ENCODE measurements at regions not wholly inside any gene's neighbourhood (a gene's known extent, or its start where the extent isn't known, plus 50 kb on each side); places are given as distances from the start of the nearest gene placed in this dataset.
"Not testable (repeated sequence)": the region's sequence is repeated elsewhere in the genome, so short reads cannot be mapped to it uniquely, and the experiment has no call there.

DNA sequence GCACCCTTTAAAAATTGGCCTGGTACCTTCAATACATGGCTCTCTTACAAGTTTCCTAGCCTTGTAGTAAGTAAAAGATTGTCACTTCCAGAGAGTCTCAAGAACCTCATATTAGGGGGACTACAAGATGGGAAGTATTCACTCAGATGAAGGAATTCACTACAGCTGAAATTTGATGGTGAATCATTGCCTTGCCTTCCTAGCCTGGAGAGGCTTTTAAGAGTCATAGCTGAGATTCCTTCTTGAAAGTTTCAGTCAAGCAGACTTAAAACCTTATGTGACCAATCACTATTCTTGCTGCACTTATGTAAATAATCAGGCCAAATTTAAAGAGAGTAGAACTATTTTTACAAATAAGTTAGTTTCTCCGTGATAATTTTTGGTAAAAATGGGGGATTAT lies 451.6 kb downstream of the TRHDE start:
- DNase-seq (ENCODE audit: low read depth in 3 of 3, low spot score in 2 of 3) = no peak

DNA sequence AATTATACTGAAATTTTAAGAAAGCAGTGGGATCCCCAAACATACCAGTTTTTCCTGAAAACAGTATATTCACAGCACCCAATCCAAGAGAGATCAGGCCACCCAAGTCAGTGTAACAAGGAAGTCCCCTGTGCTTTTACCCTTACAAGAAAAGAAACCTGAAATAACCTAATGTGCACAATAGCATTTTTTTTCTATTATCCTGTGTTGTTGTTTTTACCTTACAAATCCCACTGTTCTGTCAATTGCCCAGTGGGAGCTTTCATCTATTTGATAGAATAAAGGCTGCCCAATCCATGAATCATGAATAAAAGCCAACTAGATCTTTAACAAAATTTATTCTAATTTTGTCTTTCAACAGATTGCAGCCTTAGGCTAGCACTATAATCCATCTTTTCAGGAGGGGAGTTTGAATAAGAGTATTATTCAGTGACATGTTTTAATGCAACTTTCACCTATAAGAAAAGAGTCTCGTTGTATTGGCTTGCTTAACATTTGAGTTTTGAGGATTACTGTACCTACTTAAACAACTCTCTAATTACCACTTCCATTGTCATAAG lies 457.4 kb downstream of the TRHDE start:
- no peak for DNase-seq (ENCODE audit: low read depth in 3 of 3, low spot score in 2 of 3)

DNA sequence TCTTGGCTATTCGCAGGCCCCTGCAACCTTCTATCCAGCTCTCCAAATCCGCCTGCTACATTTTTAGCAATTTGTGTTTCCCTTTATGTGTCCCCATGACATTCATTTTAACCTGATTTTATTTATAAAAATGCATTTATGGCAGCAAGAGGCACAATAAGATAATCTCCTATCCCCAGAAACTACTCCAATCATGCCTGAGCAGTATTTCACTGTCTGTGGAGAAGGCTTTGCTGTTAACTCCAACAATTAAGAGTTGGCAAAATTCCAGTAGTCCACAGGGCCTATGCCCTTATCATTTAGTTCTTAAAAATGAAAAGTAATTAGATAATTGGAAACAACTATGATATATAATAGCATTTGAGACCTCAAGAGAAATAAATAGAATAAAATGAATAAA lies 462.4 kb downstream of the TRHDE start:
- DNase-seq (ENCODE audit: low read depth in 3 of 3, low spot score in 2 of 3) = no peak

GRCh38 chr12:72738811-72739210 lies 466.6 kb downstream of the TRHDE start:
- DNase-seq (ENCODE audit: low read depth in 3 of 3, low spot score in 2 of 3) = no peak

DNA sequence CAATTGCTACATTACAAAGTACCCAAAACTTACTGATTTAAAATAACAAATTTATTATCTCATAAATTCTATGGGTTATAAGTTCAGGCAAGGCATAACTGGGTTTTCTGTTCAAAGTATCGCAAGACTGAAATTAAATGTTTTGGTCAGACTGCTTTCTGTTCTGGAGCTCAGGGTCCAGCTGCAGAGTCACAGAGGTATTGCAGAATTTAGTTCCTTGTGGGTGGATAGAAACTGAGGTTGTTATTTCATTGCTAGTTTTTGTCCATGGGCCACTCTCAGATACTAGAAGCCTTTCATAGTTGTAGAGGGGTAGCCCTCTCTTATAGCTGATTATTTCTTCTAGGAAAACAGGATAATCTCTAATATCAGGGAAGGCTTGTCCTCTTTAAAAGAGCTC lies 467.9 kb downstream of the TRHDE start:
- no peak for DNase-seq (ENCODE audit: low read depth in 3 of 3, low spot score in 2 of 3)

- DNase-seq (ENCODE audit: low read depth in 3 of 3, low spot score in 2 of 3) = no peak
Observed at GRCh38 chr12:72742568-72742967, 470.4 kb downstream of the TRHDE start.

GRCh38 chr12:72746048-72746447 lies 473.9 kb downstream of the TRHDE start:
- no peak for DNase-seq (ENCODE audit: low read depth in 3 of 3, low spot score in 2 of 3)

DNA sequence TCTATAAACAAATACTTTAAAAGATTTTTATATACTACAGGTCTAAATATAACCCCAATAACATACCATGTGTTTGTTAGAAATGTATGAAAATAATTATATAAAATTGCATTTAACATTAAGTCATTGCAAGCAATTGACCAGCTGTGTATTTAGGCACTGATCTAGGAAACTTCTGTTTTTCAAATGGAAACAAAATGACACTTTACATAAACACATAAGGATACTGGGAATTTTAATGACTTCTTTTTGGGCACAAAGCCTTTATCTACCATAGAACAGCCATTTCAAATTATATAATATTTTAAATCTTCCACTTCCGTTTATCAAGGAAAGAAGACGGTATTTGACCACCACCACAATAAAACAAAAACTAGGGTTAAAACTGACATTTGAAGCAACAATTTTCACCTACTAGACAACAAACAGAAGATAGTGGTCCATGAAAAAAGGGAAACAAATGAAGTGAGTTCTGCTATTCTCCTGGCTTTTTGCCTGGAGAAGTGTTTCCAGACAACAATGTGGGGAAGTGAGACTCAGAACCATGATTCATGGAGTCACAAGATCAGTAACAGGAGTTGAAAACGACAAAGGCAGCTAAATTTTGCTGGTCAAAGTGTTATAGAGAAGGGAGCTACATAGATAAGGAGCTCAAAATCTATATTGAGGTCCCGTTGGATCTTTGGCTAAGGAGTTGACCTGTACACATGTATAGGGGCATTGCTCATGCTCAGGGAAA lies 475.1 kb downstream of the TRHDE start:
- DNase-seq (ENCODE audit: low read depth in 3 of 3, low spot score in 2 of 3) = no peak

DNA sequence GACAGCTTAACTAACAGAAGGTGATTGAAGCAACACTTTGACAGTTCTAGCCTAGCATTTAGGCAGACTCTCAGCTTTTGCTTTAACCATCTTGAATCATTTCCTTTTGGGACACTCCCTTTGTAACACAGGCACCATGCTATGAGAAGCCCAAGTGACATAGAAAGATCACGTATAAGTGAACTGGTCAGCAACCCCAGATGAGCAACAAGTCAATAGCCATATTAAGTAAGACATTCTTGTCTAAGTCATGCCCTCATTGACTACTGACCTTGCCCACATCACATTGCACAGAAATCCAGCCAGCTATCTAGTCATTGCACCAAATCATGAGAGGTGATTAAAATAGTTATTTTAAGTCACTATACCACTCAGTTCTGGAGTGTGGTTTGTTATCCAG lies 476.8 kb downstream of the TRHDE start:
- DNase-seq (ENCODE audit: low read depth in 3 of 3, low spot score in 2 of 3) = no peak

DNA sequence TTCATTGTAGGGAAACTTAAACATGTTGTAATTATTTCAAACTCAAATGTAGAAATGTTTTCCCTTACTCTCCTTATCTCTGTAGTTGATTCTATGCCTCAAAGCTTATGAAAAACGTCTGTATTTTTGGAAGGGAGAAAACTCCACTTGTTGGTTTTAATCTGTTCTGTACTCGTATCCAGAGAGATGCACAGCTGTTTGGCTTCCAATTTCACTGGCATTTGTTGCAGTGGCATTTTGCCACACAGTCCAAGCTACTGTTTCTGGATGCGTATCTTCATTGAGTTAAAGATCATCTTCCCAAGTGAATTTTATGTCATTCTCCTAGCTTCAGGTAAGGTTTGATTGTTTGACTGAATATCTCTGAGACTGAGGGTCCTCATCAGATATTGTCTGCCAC lies 481.4 kb downstream of the TRHDE start:
- DNase-seq (ENCODE audit: low read depth in 3 of 3, low spot score in 2 of 3) = no peak

DNA sequence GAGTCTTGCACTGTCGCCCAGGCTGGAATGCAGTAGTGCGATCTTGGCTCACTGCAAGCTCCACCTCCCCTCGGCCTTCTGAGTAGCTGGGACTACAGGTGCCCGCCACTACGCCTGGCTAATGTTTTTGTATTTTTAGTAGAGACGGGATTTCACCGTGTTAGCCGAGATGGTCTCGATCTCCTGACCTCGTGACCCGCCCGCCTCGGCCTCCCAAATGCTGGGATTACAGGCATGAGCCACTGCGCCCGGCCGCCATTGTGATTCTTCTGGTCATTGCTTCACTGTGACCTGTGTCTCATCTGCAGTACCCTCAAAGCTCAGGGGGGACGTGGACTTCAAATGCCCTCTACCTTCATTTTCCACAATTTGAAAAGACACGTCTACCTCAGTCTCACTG lies 481.9 kb downstream of the TRHDE start:
- DNase-seq (ENCODE audit: low read depth in 3 of 3, low spot score in 2 of 3) = not testable (repeated sequence)

DNA sequence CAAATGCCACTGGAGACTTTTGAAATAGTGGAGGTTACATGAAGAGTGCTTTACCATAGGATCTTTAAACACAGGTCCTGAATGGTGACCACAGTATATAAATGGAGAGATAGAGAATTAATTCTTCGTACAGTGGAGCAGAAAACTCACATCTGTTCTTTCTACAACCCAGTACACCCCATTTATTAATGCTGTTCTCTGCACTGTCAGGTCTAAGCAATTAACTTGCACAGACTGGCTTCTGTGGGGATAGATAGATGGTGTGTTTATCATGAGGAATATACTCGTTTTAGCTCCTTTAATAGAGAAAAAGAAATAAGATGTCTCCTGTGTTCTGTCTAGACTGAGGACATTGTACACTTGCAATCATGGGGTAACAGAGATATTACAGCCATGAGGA lies 494.3 kb downstream of the TRHDE start:
- no peak for DNase-seq (ENCODE audit: low read depth in 3 of 3, low spot score in 2 of 3)

GRCh38 chr12:72774023-72774422 lies 501.9 kb downstream of the TRHDE start:
- DNase-seq (ENCODE audit: low read depth in 3 of 3, low spot score in 2 of 3) = no peak

GRCh38 chr12:72777806-72778205 lies 505.6 kb downstream of the TRHDE start:
- no peak for DNase-seq (ENCODE audit: low read depth in 3 of 3, low spot score in 2 of 3)

DNA sequence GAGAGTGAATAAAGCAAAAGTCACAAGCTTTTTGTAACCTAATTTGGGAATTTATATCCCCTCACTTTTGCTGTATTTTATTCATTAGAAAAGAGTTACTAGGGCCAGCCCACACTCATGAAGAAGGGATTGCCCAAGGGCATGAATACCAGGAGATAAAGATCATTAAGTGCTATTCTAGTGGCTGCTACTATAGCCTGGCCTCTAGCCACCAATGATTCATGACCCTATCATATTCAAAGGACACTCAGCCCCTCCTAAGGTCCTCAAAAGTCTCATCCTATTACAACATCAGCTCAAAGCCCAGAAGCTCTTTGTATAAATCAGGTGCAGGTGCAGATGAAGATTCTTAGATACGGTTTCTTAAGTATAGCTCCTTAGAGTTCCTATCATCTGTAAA lies 518.1 kb downstream of the TRHDE start:
- no peak for DNase-seq (ENCODE audit: low read depth in 3 of 3, low spot score in 2 of 3)

- DNase-seq (ENCODE audit: low read depth in 3 of 3, low spot score in 2 of 3) = no peak
Observed at GRCh38 chr12:72792889-72793288, 520.7 kb downstream of the TRHDE start.

DNA sequence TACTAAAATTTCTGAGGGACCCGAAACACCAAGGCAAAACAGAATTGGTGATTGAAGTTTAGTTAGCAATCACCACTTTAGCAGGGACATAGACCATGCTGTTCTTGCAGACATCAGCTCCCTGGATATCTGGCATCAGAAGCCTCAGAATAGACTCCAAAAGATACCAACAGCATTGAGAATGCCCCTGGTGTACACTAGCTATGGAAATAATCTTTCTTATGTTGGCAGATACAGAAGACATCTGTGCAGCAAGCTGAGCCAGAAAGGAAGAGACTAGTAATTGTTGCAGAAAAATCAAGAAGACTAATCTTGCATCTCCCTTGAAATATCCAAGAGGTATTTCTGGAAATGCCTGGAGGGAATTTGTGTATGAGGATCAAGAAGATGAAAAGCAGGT lies 521.6 kb downstream of the TRHDE start:
- DNase-seq (ENCODE audit: low read depth in 3 of 3, low spot score in 2 of 3) = no peak

GRCh38 chr12:72815421-72815820 lies 543.3 kb downstream of the TRHDE start:
- DNase-seq (ENCODE audit: low read depth in 3 of 3, low spot score in 2 of 3) = no peak

DNA sequence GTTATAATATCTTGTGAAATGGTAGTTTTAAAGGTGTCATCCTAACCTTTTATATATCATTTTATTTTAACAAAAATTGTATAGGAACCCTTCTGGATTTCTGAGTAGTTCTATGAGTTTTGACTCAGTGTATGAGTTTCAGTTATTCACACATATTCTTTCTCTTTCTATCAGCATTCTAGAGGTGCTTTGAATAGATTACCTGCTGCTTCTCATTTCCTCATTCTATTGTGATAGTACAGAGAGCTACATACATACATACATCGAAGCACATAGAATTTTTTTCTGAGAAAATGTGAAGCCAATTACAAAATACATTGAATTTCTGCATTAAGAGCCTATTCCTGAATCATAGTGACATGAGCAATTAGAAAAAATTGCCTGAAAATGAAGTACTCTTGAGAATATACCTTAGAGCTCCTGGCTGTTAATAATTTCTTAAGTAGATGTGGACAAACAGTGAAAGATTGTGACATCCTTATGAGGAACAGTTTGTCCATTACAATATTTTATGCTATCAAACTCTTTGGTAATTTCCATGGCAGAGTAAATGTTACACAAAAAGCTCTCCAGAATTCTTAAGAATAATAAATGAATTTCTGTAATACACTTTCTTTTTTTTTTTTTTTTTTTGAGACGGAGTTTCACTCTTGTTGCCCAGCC lies 556.6 kb downstream of the TRHDE start:
- DNase-seq (ENCODE audit: low read depth in 3 of 3, low spot score in 2 of 3) = no peak

- DNase-seq (ENCODE audit: low read depth in 3 of 3, low spot score in 2 of 3) = no peak
Observed at GRCh38 chr12:72829838-72830237, 557.7 kb downstream of the TRHDE start.

- DNase-seq (ENCODE audit: low read depth in 3 of 3, low spot score in 2 of 3) = no peak
Observed at GRCh38 chr12:72832024-72832423, 559.9 kb downstream of the TRHDE start.

GRCh38 chr12:72836194-72836593 lies 564.0 kb downstream of the TRHDE start:
- peak in 1 of 3 donors; percentile 4 for DNase-seq (ENCODE audit: low read depth in 3 of 3, low spot score in 2 of 3)
